H54 (cell line): ENCODE measurements at regions not wholly inside any gene's neighbourhood (a gene's known extent, or its start where the extent isn't known, plus 50 kb on each side); places are given as distances from the start of the nearest gene placed in this dataset.

Experiments used
- DNase-seq: peaks from one replicate; pipeline ENCODE4 v3.0.0; 2011; ENCODE audit warnings: low spot score, mixed read lengths; ENCODE audit not compliant: insufficient read length
- FAIRE-seq: peaks from 3 replicates; lab custom pipeline; 2011; peaks lifted over from hg19 to GRCh38; lab: Jason Lieb, UNC
- POLR2A ChIP-seq: IDR thresholded peaks from 2 replicates; pipeline ENCODE4 v1.6.1; 2011; ENCODE audit warnings: low read depth, mild to moderate bottlenecking, low read length

GRCh38 chr6:90917376-90917775 is 330.5 kb upstream of the MAP3K7 start:
- FAIRE-seq (no peak), DNase-seq (no peak)
- TF ChIP-seq POLR2A: no peak

DNA sequence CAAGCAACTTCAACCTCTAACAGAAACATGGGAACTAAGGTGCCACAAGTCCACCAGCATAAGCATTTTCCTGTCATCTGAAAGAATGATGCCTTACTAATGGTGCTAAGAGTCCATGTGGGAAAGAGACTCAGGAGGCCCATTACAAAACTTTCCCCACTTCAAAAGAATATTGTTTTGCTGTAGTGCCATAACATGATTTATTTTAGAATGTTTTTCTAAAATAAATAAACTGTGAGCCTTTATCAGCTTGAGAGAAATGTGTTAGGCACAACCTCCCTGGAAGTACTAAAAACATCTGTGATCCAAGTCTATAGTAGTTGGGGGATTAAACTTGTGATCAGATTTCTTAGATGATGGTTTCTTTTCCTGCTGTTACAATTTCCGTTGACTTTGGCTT is 330.1 kb upstream of the MAP3K7 start:
- DNase-seq: no peak
- no peak for FAIRE-seq
- TF ChIP-seq POLR2A: no peak

- TF ChIP-seq POLR2A: no peak
- DNase-seq (no peak), FAIRE-seq (no peak)
Measured at GRCh38 chr6:90915224-90915915, 328.5 kb upstream of the MAP3K7 start.

DNA sequence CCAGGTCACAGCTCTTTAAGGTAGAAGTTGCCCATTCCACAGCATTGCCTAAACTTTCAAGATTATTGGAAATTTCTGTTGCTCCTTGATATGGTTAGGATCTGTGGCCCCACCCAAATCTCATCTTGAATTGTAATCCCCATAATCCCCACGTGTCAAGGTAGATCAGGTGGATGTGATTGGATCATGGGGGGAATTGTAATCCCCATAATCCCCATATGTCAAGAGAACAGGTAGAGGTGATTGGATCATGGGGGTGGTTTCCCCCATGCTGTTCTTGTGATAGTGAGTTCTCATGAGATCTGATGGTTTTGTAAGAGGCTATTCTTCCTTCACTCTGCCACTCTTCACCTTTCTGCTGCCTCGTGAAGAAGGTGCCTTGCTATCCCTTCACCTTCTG is 327.4 kb upstream of the MAP3K7 start:
- TF ChIP-seq POLR2A: no peak
- FAIRE-seq: no peak
- DNase-seq: no peak

GRCh38 chr6:90913266-90913960 is 326.5 kb upstream of the MAP3K7 start:
- DNase-seq (no peak), FAIRE-seq (no peak)
- no peak for TF ChIP-seq POLR2A

DNA sequence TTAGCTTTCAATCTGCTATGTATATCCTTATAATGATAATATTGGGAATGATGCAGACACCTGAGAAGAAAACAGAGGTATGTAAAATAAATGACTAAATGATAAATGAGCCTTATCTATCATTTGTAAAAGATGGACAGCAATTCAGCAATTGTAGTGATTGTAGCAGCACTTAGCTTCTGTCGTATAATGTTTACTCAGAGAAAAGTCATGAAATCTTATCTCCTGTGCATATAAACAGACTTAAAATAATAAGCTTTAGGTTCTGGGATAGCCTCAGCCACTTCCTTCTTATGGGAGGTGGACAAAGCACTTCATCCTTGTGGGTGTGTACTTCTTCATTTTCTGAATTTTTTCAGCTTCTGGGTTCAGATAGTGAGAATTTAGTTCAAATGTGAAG is 324.8 kb upstream of the MAP3K7 start:
- DNase-seq (no peak), FAIRE-seq (no peak)
- TF ChIP-seq POLR2A: no peak

GRCh38 chr6:90910893-90911292 is 324.0 kb upstream of the MAP3K7 start:
- TF ChIP-seq POLR2A: no peak
- no peak for FAIRE-seq
- DNase-seq: no peak

DNA sequence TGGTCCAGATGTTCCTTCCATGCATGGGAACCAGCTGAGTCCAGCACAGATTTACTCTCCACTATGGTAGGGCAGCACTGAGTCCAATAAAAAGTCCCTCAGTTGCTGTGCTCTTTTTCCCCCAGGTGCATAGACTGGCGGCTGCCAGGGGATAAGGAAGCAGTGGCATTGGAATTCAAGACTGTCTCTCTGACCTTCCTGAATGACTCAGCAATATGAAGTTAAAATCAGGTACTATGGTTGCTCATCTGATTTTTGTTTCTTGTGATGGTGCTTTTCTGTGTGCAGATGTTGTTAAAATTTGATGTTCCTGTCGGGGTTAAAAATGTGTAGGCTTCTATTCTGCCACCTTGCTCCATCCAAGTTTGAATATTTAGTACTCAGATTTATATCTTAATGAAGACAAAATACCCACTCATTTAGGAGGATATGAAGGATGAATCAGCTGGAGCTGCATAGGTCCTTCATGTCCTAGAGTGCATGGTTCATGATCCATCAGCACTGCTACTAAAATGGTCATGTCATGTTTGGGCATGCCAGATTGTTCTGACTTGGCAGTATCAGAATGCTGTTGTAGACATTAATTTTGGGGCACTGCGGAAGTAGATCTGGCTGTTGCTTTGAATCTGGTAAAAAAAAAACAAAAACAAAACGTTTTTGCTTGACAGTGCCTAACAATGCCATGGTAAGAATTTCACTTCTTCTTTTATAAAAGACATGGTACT is 321.2 kb upstream of the MAP3K7 start:
- DNase-seq: no peak
- no peak for FAIRE-seq
- no peak for TF ChIP-seq POLR2A

DNA sequence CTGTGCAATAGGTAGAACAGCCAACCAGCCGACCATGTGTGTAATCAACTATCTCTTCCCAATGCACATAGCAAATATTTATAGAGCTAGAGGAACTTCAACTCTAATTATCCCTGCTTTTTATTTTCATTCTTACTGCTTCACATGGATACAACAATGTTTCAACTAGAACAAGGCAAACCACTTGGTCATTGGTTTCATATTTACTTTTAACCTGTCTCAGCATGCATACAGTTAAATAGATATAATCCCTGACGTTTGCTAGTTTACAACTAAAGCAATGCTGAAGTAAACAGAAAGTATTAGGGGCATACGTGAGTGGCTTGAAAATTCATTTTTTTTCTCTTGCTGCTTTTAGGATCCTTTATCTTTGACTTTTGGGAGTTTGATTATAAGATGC is 318.5 kb upstream of the MAP3K7 start:
- no peak for TF ChIP-seq POLR2A

GRCh38 chr6:90900034-90900433 is 313.2 kb upstream of the MAP3K7 start:
- no peak for TF ChIP-seq POLR2A
- FAIRE-seq (no peak), DNase-seq (no peak)

More for the DNA sequence above, 318.5 kb upstream of the MAP3K7 start:
- DNase-seq (no peak), FAIRE-seq (no peak)

- DNase-seq (no peak), FAIRE-seq (no peak)
- TF ChIP-seq POLR2A: no peak
Measured at GRCh38 chr6:90898763-90899162, 311.9 kb upstream of the MAP3K7 start.

DNA sequence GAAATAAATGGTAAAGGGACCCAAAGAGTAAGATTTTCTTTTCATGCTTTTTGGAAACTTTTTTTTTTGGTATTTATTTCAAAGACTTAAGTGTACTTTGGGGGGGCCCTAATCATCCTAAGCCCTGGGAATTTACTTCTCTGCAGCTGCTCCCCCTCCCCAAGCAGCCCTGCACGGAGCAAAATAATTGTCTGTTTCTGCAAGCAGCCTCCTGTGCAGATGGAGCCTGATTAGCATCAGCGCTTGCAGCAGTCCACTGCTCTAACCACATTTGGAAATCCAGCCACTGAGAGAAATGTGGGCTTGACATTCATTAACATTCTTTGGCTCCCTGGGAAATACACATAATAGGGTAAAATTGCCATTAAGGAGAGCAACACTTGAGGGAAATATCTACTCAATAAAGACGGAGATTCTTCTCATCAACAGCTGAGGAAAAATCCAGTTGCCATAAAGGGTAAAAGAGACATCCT is 309.2 kb upstream of the MAP3K7 start:
- FAIRE-seq: no peak
- no peak for DNase-seq
- no peak for TF ChIP-seq POLR2A

GRCh38 chr6:90895299-90896074 is 308.6 kb upstream of the MAP3K7 start:
- no peak for FAIRE-seq
- TF ChIP-seq POLR2A: no peak
- no peak for DNase-seq

- no peak for TF ChIP-seq POLR2A
- DNase-seq (no peak), FAIRE-seq (no peak)
Measured at GRCh38 chr6:90894285-90895130, 307.6 kb upstream of the MAP3K7 start.
